ENCODE measurements at regions not wholly inside any gene's neighbourhood (a gene's known extent, or its start where the extent isn't known, plus 50 kb on each side); places are given as distances from the start of the nearest gene placed in this dataset.

DNA sequence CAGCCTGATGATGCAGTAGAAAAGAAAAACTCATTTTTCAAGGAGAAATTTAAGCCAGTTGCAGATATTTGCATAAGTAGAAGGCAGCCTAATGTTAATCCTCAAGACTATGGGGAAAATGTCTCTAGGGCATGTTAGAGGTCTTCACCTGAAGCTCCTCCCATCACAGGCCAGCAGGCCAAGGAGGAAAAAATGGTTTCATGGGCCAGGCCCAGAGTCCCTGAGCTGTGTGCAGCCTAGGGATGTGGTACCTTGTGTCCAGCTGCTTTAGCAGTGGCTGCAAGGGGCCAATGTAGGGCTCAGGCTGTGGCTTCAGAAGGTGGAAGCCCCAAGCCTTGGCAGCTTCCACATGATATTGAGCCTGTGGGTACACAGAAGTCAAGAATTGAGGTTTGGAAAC is 1946.7 kb upstream of the FLRT2 start:
- H3K4me3 ChIP-seq (ENCODE audit: low read length) = no peak overlapping the region
- DNase-seq (ENCODE audit: low read depth) = no peak
- TF ChIP-seq, protein P1, sequence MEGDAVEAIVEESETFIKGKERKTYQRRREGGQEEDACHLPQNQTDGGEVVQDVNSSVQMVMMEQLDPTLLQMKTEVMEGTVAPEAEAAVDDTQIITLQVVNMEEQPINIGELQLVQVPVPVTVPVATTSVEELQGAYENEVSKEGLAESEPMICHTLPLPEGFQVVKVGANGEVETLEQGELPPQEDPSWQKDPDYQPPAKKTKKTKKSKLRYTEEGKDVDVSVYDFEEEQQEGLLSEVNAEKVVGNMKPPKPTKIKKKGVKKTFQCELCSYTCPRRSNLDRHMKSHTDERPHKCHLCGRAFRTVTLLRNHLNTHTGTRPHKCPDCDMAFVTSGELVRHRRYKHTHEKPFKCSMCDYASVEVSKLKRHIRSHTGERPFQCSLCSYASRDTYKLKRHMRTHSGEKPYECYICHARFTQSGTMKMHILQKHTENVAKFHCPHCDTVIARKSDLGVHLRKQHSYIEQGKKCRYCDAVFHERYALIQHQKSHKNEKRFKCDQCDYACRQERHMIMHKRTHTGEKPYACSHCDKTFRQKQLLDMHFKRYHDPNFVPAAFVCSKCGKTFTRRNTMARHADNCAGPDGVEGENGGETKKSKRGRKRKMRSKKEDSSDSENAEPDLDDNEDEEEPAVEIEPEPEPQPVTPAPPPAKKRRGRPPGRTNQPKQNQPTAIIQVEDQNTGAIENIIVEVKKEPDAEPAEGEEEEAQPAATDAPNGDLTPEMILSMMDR (IDR thresholded peaks at IDR 0.05; ENCODE audit: insufficient read depth, low read depth, low read length, missing control alignments) = no peak

DNA sequence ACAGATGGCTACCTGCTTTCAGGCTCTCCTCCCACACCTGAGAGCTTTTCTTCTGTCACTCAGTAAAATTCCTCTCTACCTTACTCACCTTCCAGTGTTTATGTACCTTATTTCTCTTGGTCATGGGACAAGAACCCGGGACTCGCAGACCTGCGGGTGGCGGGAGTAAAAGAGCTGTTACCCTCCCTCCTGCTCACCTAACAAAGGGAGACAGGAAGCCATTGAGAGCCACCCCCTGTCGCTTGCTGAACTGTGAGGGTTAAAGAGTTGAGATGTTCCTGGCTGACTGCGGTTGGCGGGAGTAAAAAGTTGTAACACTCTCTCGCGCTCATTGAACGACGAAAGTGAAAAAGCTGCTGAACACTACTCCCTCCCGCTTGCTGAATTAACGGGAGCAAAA is 1935.1 kb upstream of the FLRT2 start:
- H3K4me3 ChIP-seq (ENCODE audit: low read length) = no peak overlapping the region
- TF ChIP-seq, protein P1 (IDR thresholded peaks at IDR 0.05; ENCODE audit: insufficient read depth, low read depth, low read length, missing control alignments) = no peak
- no peak for DNase-seq (ENCODE audit: low read depth)

DNA sequence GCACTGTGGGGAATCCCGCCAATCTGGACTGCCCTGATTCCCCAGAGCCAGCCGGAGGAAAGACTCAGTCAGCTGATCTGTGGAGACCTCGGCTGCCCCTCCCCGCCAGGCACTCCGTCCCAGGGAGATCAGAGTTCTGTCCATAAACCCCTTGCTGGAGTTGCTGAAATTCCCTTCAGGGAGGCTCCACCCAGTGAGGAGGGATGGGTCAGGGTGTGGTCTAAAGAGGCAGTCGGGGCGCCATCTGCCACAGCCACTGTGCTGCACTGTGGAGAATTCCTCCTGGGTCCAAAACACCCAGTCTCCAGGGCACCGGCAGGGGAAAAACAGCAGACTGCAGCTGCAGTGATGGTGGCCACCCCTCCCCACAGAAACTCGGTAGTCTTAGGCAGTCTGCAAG is 1922.3 kb upstream of the FLRT2 start:
- TF ChIP-seq, protein P1 (IDR thresholded peaks at IDR 0.05; ENCODE audit: insufficient read depth, low read depth, low read length, missing control alignments) = no peak
- no peak for DNase-seq (ENCODE audit: low read depth)
- H3K4me3 ChIP-seq (ENCODE audit: low read length) = no peak overlapping the region

DNA sequence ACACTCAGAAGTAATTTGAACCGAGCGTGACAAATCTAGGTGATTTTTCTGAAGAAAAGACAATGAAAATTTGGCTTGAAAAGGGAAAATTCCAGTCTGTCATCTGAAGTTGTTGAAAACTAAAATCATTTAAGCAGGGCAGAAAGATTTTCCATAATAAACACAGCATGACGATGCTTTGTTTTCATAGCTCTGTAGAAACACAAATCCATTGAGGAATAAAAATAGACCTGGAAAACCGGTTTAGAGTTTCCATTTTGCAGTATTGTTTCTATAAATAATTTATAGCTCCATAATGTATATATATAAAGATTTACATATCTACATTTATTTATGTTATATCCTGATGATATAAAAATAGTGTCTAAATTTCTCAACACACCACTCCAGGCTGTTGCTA is 1918.5 kb upstream of the FLRT2 start:
- peak; percentile 1 for DNase-seq (ENCODE audit: low read depth)
- TF ChIP-seq, protein P1 (IDR thresholded peaks at IDR 0.05; ENCODE audit: insufficient read depth, low read depth, low read length, missing control alignments) = no peak
- no peak overlapping the region for H3K4me3 ChIP-seq (ENCODE audit: low read length)

DNA sequence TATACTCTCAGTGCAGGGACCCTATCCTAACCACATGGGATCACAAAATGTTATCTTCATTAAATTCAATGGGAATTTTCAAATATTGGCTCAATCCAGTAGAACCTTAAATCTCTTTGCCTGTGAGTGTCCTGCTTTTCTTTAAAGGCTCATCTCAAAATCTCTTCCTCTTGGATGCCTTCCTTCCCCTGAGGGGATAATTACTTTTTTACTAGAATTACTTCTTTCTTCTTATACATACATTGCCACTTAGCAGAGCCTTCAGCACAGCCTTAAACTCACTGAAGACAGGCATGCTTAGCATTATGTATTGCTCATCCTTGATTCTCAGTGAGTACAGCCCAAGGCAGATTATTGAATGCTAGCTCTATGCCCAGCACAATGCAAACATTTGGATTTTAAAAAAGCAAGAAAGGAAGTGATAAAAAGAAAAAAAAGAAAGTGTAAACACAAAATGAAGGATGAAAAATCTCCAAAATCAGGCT is 1918.0 kb upstream of the FLRT2 start:
- TF ChIP-seq, protein P1 (IDR thresholded peaks at IDR 0.05; ENCODE audit: insufficient read depth, low read depth, low read length, missing control alignments) = no peak

DNA sequence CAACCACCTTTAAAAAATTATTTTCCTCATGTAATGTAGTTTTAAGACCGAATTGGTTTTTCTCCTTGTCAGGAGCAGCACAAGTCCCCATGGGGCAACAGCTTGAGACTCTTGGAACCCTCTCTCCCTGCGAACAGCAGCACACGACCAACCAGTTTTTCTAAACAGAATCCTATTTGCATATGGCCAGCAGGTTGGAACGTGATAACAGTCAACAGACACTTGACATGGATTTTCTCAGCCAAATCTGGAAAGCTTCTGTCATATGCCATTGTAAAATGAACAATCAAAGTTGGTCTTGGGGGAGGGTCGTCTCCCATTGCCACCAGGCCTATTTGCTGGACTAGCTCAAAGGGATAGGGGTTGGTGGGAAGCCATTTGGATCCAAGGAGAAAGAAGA is 1915.0 kb upstream of the FLRT2 start:
- no peak overlapping the region for H3K4me3 ChIP-seq (ENCODE audit: low read length)
- TF ChIP-seq, protein P1 (IDR thresholded peaks at IDR 0.05; ENCODE audit: insufficient read depth, low read depth, low read length, missing control alignments) = no peak
- peak; percentile 2 for DNase-seq (ENCODE audit: low read depth)

More for the DNA sequence above, 1918.0 kb upstream of the FLRT2 start:
- H3K4me3 ChIP-seq (ENCODE audit: low read length) = no peak overlapping the region
- DNase-seq (ENCODE audit: low read depth) = peak; percentile 1

DNA sequence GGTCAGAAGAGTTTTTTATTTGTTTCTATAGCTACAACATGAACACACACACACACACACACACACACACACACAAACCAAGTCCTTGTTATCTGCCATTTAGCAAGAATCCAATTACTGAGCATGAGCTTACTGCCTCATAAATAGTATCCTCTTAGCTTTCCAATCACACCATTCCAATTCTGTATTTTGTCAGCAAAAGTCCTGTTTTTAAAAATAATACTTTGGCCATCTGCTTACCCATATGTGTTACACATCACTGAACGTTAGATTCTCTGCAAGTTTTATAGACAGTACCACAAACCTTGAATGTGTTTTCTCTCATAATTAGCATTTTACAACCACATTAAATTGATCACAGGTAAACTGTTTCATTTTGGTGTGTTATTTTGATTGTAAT is 1905.4 kb upstream of the FLRT2 start:
- no peak overlapping the region for H3K4me3 ChIP-seq (ENCODE audit: low read length)
- TF ChIP-seq, protein P1 (IDR thresholded peaks at IDR 0.05; ENCODE audit: insufficient read depth, low read depth, low read length, missing control alignments) = no peak
- no peak for DNase-seq (ENCODE audit: low read depth)
